Suprapubic skin (tissue), 4 donors: ENCODE measurements at regions not wholly inside any gene's neighbourhood (a gene's known extent, or its start where the extent isn't known, plus 50 kb on each side); places are given as distances from the start of the nearest gene placed in this dataset.

Source experiments
- CTCF ChIP-seq, 2 donors: fragments of 200-600 bp in 1 of 2; fragments of 450-650 bp in 1 of 2; sonication (generic) in 1 of 2; IDR thresholded peaks; one replicate each; pipeline ENCODE4 v1.5.1; 2016 to 2019; ENCODE audit warnings: antibody characterized with exemption in 2 of 2, mild to moderate bottlenecking in 1 of 2, moderate library complexity in 1 of 2
- EP300 ChIP-seq: sonication (generic); formaldehyde crosslinking; IDR thresholded peaks from one replicate; pipeline ENCODE4 v1.6.1; 2017; ENCODE audit warnings: antibody characterized with exemption
- POLR2A ChIP-seq, 2 donors: fragments of 450-650 bp; IDR thresholded peaks; one replicate each; pipeline ENCODE4 v1.6.1; 2017; ENCODE audit warnings: antibody characterized with exemption in 2 of 2, mild to moderate bottlenecking in 2 of 2, moderate library complexity in 2 of 2
- POLR2AphosphoS5 ChIP-seq, 3 donors: sonication (generic); formaldehyde crosslinking; IDR thresholded peaks; one replicate each; pipeline ENCODE4 v1.6.1; 2017; ENCODE audit warnings: antibody characterized with exemption in 3 of 3

GRCh38 chr15:59845942-59846499 lies 156.9 kb upstream of the BNIP2 start:
- TF ChIP-seq CTCF (IDR thresholded peaks at IDR 0.05) (no peak), POLR2A (IDR thresholded peaks at IDR 0.05) (no peak), EP300 (no peak), POLR2AphosphoS5 (IDR thresholded peaks at IDR 0.05) (no peak)
